D721Med (cell line): ENCODE measurements at regions not wholly inside any gene's neighbourhood (a gene's known extent, or its start where the extent isn't known, plus 50 kb on each side); places are given as distances from the start of the nearest gene placed in this dataset.

ENCODE experiments used
- DNase-seq: peaks from one replicate; pipeline ENCODE4 v3.0.0; 2011; ENCODE audit warnings: low spot score; ENCODE audit not compliant: insufficient read length
- FAIRE-seq: peaks from 2 replicates; lab custom pipeline; 2011; peaks lifted over from hg19 to GRCh38; lab: Jason Lieb, UNC
- CTCF ChIP-seq: IDR thresholded peaks from 2 replicates; pipeline ENCODE4 v1.5.1; 2012; ENCODE audit warnings: mild to moderate bottlenecking, control low read depth; ENCODE audit not compliant: insufficient read depth; ENCODE audit errors: missing control alignments

- DNase-seq = no peak
- no peak for TF ChIP-seq CTCF
- no peak for FAIRE-seq
Observed at GRCh38 chr2:146321175-146321574, 1523.7 kb upstream of the ACVR2A start.

- FAIRE-seq = no peak
- TF ChIP-seq CTCF = no peak
- DNase-seq = no peak
Observed at GRCh38 chr2:146317959-146318358, 1526.9 kb upstream of the ACVR2A start.

- TF ChIP-seq CTCF = peak; percentile 40
- DNase-seq = no peak
- no peak for FAIRE-seq
Observed at GRCh38 chr2:146312899-146313298, 1531.9 kb upstream of the ACVR2A start.

- FAIRE-seq (no peak), DNase-seq (no peak)
- no peak for TF ChIP-seq CTCF
Observed at GRCh38 chr2:146305164-146305563, 1539.7 kb upstream of the ACVR2A start.

- FAIRE-seq = no peak
- no peak for DNase-seq
- no peak for TF ChIP-seq CTCF
Observed at GRCh38 chr2:146301287-146301686, 1543.5 kb upstream of the ACVR2A start.

GRCh38 chr2:146295080-146295670 lies 1549.7 kb upstream of the ACVR2A start:
- TF ChIP-seq CTCF = no peak
- no peak for FAIRE-seq
- no peak for DNase-seq

GRCh38 chr2:146287281-146287680 lies 1557.5 kb upstream of the ACVR2A start:
- FAIRE-seq (no peak), DNase-seq (no peak)
- no peak for TF ChIP-seq CTCF
